Spleen (tissue), 7 donors: ENCODE measurements at regions not wholly inside any gene's neighbourhood (a gene's known extent, or its start where the extent isn't known, plus 50 kb on each side); places are given as distances from the start of the nearest gene placed in this dataset.

ENCODE experiments used
- POLR2A ChIP-seq, 3 donors: fragments of 450-650 bp; IDR thresholded peaks; one replicate each; pipeline ENCODE4 v1.5.1; 2017; ENCODE audit warnings: antibody characterized with exemption in 3 of 3, mild to moderate bottlenecking in 1 of 3
- POLR2AphosphoS5 ChIP-seq, 3 donors: sonication (generic); formaldehyde crosslinking; IDR thresholded peaks; one replicate each; pipeline ENCODE4 v1.5.1; 2017; ENCODE audit warnings: antibody characterized with exemption in 3 of 3
- TF ChIP-seq, protein P1 (sequence below), 11 experiments: fragments of 200-600 bp in 7 of 11; fragments of 450-650 bp in 4 of 11; sonication (generic) in 4 of 11; IDR thresholded peaks in 8 of 11; conservative IDR thresholded peaks in 3 of 11; 1 replicate in 7 of 11; 2 replicates in 4 of 11; pipeline versions ENCODE4 v1.4.0 to v1.8.0; 2016 to 2021; ENCODE audit warnings: antibody characterized with exemption in 11 of 11, inconsistent platforms in 4 of 11, mild to moderate bottlenecking in 1 of 11
- donor health status: DM: no; HTN: no; CAD: no; lungs with moderate emphysema.
- donor health status: DM: no; HTN: no; CAD: no.
- donor health status: DM: no; HTN: no; CAD: no.

DNA sequence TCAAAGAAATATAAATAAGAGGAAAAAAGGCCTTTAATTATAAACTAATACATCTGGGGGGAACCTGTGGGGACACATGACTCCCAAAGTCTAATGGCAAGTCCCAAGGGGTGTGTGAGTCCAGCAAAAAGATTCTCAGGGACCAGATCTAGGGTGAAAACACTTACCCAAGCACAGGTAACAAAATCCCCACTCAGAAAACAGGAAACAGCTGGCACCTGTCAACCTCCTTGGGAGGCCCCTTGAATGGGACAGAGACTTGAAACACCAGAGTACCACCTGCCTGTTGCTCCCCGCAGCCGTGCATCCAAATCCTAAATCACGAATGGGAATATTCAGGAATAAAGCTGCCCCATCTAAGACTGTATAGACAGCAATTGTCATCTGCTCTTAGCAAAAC is 461.2 kb upstream of the CDH5 start:
- TF ChIP-seq, protein P1, sequence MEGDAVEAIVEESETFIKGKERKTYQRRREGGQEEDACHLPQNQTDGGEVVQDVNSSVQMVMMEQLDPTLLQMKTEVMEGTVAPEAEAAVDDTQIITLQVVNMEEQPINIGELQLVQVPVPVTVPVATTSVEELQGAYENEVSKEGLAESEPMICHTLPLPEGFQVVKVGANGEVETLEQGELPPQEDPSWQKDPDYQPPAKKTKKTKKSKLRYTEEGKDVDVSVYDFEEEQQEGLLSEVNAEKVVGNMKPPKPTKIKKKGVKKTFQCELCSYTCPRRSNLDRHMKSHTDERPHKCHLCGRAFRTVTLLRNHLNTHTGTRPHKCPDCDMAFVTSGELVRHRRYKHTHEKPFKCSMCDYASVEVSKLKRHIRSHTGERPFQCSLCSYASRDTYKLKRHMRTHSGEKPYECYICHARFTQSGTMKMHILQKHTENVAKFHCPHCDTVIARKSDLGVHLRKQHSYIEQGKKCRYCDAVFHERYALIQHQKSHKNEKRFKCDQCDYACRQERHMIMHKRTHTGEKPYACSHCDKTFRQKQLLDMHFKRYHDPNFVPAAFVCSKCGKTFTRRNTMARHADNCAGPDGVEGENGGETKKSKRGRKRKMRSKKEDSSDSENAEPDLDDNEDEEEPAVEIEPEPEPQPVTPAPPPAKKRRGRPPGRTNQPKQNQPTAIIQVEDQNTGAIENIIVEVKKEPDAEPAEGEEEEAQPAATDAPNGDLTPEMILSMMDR (IDR thresholded peaks at IDR 0.05 in 8 of 11, conservative IDR thresholded peaks at IDR 0.05 in 3 of 11), result no peak
- TF ChIP-seq POLR2A (IDR thresholded peaks at IDR 0.05) (no peak), POLR2AphosphoS5 (IDR thresholded peaks at IDR 0.05) (no peak)
